ENCODE measurements at regions not wholly inside any gene's neighbourhood (a gene's known extent, or its start where the extent isn't known, plus 50 kb on each side); places are given as distances from the start of the nearest gene placed in this dataset.

DNA sequence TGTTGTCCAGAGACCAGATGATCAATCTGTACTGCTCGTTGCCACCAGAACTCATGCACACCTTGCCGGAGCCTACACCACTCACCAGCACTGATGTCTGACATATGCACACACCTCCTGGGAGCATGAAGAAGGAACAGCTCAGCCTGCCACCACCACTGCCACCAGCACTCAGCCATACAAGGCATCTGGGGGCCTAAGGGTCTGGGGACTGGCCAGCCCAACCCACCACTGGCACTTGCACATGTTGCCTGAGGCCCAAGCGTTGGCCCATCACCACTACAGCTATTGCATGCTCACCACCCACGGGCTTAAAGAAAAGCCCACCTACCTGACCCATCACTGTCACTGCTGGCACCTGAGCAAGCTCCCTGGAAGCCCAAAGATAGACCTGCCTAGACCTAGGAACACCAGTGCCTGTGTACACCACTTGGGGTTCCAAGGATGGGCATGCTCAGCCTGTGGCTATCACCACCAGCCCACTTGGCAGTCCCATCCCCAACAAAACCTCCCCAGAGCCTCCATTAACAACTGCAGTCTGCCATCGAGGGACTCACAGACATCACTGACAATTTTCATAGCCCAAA is 174.3 kb upstream of the GRID2 start:
- H4K20me1 ChIP-seq (ENCODE audit: insufficient read depth, low read length), result no peaks in the 10 kb centered on the region
- no peak overlapping the region for H3K9ac ChIP-seq (ENCODE audit: low read depth, low read length)
- H3K79me2 ChIP-seq (ENCODE audit: insufficient read depth, low read length), result no peaks in the 10 kb centered on the region
- H3K9me3 ChIP-seq (ENCODE audit: insufficient read depth, low read length, severe bottlenecking), result peaks cover 4% of the 10 kb centered on the region
- no peaks in the 10 kb centered on the region for H3K4me1 ChIP-seq (ENCODE audit: insufficient read depth, low read length)
- ATAC-seq (ENCODE audit: insufficient read depth, low read depth) (no peak), DNase-seq (no peak)
- no peak overlapping the region for H3K4me3 ChIP-seq (ENCODE audit: low read depth in 1 of 2, low read length in 2 of 2)
- H3K4me2 ChIP-seq (ENCODE audit: insufficient read depth, low read length), result no peak overlapping the region
- H3K36me3 ChIP-seq (ENCODE audit: insufficient read depth, low read length), result no peaks in the 10 kb centered on the region
- TF ChIP-seq, protein P1, sequence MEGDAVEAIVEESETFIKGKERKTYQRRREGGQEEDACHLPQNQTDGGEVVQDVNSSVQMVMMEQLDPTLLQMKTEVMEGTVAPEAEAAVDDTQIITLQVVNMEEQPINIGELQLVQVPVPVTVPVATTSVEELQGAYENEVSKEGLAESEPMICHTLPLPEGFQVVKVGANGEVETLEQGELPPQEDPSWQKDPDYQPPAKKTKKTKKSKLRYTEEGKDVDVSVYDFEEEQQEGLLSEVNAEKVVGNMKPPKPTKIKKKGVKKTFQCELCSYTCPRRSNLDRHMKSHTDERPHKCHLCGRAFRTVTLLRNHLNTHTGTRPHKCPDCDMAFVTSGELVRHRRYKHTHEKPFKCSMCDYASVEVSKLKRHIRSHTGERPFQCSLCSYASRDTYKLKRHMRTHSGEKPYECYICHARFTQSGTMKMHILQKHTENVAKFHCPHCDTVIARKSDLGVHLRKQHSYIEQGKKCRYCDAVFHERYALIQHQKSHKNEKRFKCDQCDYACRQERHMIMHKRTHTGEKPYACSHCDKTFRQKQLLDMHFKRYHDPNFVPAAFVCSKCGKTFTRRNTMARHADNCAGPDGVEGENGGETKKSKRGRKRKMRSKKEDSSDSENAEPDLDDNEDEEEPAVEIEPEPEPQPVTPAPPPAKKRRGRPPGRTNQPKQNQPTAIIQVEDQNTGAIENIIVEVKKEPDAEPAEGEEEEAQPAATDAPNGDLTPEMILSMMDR (IDR thresholded peaks at IDR 0.05; ENCODE audit: borderline replicate concordance, extremely low read depth, low read length, poor library complexity, severe bottlenecking), result no peak
- no peak for TF ChIP-seq EZH2 (IDR thresholded peaks at IDR 0.05; ENCODE audit: borderline replicate concordance, low read depth, low read length, severe bottlenecking)
- no peak overlapping the region for H2AFZ ChIP-seq (ENCODE audit: low read depth, low read length)
- no peak overlapping the region for H3K27ac ChIP-seq (ENCODE audit: low read length)
- no peaks in the 10 kb centered on the region for H3K27me3 ChIP-seq (ENCODE audit: insufficient read depth, low read length, poor library complexity)

DNA sequence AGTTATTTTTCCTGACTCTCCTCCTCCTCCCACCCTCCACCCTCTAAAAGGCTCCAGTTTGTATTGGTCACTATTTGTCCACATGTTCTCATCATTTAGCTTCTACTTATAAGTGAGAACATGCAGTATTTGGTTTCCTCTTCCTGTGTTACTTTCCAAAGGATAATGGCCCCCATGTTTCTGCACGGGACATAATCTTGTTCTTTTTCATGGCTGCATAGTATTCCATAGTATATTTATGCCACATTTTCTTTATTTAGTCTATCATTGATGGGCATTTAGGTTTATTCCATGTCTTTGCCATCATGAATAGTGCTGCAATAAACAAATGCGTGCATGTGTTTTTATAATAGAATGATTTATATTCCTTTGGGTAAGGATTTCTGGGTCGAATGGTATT is 167.3 kb upstream of the GRID2 start:
- no peaks in the 10 kb centered on the region for H3K9me3 ChIP-seq (ENCODE audit: insufficient read depth, low read length, severe bottlenecking)
- no peak overlapping the region for H3K4me3 ChIP-seq (ENCODE audit: low read depth in 1 of 2, low read length in 2 of 2)
- H3K27me3 ChIP-seq (ENCODE audit: insufficient read depth, low read length, poor library complexity), result no peaks in the 10 kb centered on the region
- ATAC-seq (ENCODE audit: insufficient read depth, low read depth) (no peak), DNase-seq (no peak)
- no peaks in the 10 kb centered on the region for H3K4me1 ChIP-seq (ENCODE audit: insufficient read depth, low read length)
- H3K9ac ChIP-seq (ENCODE audit: low read depth, low read length), result no peak overlapping the region
- H3K4me2 ChIP-seq (ENCODE audit: insufficient read depth, low read length), result no peak overlapping the region
- no peak overlapping the region for H2AFZ ChIP-seq (ENCODE audit: low read depth, low read length)
- H3K27ac ChIP-seq (ENCODE audit: low read length), result no peak overlapping the region
- no peaks in the 10 kb centered on the region for H3K36me3 ChIP-seq (ENCODE audit: insufficient read depth, low read length)
- no peaks in the 10 kb centered on the region for H4K20me1 ChIP-seq (ENCODE audit: insufficient read depth, low read length)
- no peak for TF ChIP-seq EZH2 (IDR thresholded peaks at IDR 0.05; ENCODE audit: borderline replicate concordance, low read depth, low read length, severe bottlenecking)
- TF ChIP-seq, protein P1 (IDR thresholded peaks at IDR 0.05; ENCODE audit: borderline replicate concordance, extremely low read depth, low read length, poor library complexity, severe bottlenecking), result no peak
- no peaks in the 10 kb centered on the region for H3K79me2 ChIP-seq (ENCODE audit: insufficient read depth, low read length)

DNA sequence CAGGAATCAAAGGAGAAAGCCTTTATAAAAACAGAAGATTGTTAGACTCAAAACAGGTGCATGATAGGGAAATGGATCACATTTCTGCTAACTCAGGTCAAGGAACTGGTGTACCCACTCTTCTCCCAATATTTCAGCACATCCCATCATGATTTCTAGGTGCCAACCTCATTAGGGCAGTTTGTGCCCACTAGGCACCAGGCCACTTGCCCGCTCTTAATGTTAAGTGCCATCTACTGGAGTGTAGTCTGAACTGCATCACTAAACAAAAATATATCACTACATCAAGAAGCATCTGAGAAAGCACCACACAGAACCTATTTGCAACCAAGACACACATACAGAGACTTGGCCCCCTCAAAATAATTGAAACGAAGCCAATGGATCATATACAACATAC is 140.4 kb upstream of the GRID2 start:
- Histone ChIP-seq H3K4me3 (ENCODE audit: low read depth in 1 of 2, low read length in 2 of 2) (no peak overlapping the region), H3K4me2 (ENCODE audit: insufficient read depth, low read length) (no peak overlapping the region), H4K20me1 (ENCODE audit: insufficient read depth, low read length) (no peaks in the 10 kb centered on the region), H3K27ac (ENCODE audit: low read length) (no peak overlapping the region), H3K9ac (ENCODE audit: low read depth, low read length) (no peak overlapping the region), H3K79me2 (ENCODE audit: insufficient read depth, low read length) (no peaks in the 10 kb centered on the region), H2AFZ (ENCODE audit: low read depth, low read length) (no peak overlapping the region), H3K9me3 (ENCODE audit: insufficient read depth, low read length, severe bottlenecking) (no peaks in the 10 kb centered on the region), H3K36me3 (ENCODE audit: insufficient read depth, low read length) (no peaks in the 10 kb centered on the region), H3K4me1 (ENCODE audit: insufficient read depth, low read length) (no peaks in the 10 kb centered on the region), H3K27me3 (ENCODE audit: insufficient read depth, low read length, poor library complexity) (no peaks in the 10 kb centered on the region)
- no peak for ATAC-seq (ENCODE audit: insufficient read depth, low read depth)
- TF ChIP-seq EZH2 (IDR thresholded peaks at IDR 0.05; ENCODE audit: borderline replicate concordance, low read depth, low read length, severe bottlenecking), result no peak
- TF ChIP-seq, protein P1 (IDR thresholded peaks at IDR 0.05; ENCODE audit: borderline replicate concordance, extremely low read depth, low read length, poor library complexity, severe bottlenecking), result peak; percentile 32
- DNase-seq, result no peak

DNA sequence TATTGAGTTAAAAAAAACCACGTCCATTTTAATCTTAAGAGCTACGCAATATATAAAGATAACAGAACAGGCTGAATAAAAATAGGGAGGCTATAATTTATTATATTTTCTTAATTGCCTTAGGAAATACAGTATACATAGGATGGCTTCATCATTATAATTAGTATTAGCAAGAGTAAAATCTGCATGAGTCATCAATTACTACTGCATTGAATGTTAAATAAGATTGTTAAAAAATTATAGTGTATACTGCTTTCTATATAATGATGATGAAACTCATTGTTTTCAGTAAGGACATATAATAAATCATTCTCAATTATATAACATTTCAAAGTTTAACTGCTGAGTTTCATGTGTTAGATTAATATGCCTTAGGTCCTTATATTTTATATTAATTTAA is 133.4 kb upstream of the GRID2 start:
- Histone ChIP-seq H3K4me1 (ENCODE audit: insufficient read depth, low read length) (no peaks in the 10 kb centered on the region), H3K9me3 (ENCODE audit: insufficient read depth, low read length, severe bottlenecking) (no peaks in the 10 kb centered on the region), H3K9ac (ENCODE audit: low read depth, low read length) (no peak overlapping the region), H3K79me2 (ENCODE audit: insufficient read depth, low read length) (no peaks in the 10 kb centered on the region), H3K27me3 (ENCODE audit: insufficient read depth, low read length, poor library complexity) (no peaks in the 10 kb centered on the region), H3K4me2 (ENCODE audit: insufficient read depth, low read length) (no peak overlapping the region), H4K20me1 (ENCODE audit: insufficient read depth, low read length) (no peaks in the 10 kb centered on the region), H3K4me3 (ENCODE audit: low read depth in 1 of 2, low read length in 2 of 2) (no peak overlapping the region), H3K27ac (ENCODE audit: low read length) (no peak overlapping the region), H3K36me3 (ENCODE audit: insufficient read depth, low read length) (no peaks in the 10 kb centered on the region), H2AFZ (ENCODE audit: low read depth, low read length) (no peak overlapping the region)
- no peak for ATAC-seq (ENCODE audit: insufficient read depth, low read depth)
- DNase-seq, result no peak
- TF ChIP-seq, protein P1 (IDR thresholded peaks at IDR 0.05; ENCODE audit: borderline replicate concordance, extremely low read depth, low read length, poor library complexity, severe bottlenecking), result no peak
- TF ChIP-seq EZH2 (IDR thresholded peaks at IDR 0.05; ENCODE audit: borderline replicate concordance, low read depth, low read length, severe bottlenecking), result no peak
